KG1 (cell line): ENCODE measurements at regions not wholly inside any gene's neighbourhood (a gene's known extent, or its start where the extent isn't known, plus 50 kb on each side); places are given as distances from the start of the nearest gene placed in this dataset.
"Not testable (repeated sequence)": the region's sequence is repeated elsewhere in the genome, so short reads cannot be mapped to it uniquely, and the experiment has no call there.

Experiments
- DNase-seq: peaks from one replicate; lab custom pipeline; 2025; lab: John Stamatoyannopoulos, UW

GRCh38 chr7:92973293-92973731, 136.9 kb upstream of the CDK6 start:
- DNase-seq = no peak

- no peak for DNase-seq
These were observed 136.1 kb upstream of the CDK6 start for GRCh38 chr7:92972441-92972840.

- no peak for DNase-seq
These were observed 132.7 kb upstream of the CDK6 start for GRCh38 chr7:92969061-92969460.

- no peak for DNase-seq
These were observed 132.1 kb upstream of the CDK6 start for GRCh38 chr7:92968502-92968901.

- DNase-seq = no peak
These were observed 130.9 kb upstream of the CDK6 start for GRCh38 chr7:92967238-92967637.

GRCh38 chr7:92964141-92964540, 127.8 kb upstream of the CDK6 start:
- DNase-seq = no peak

- no peak for DNase-seq
These were observed 127.2 kb upstream of the CDK6 start for GRCh38 chr7:92963566-92963965.

GRCh38 chr7:92961961-92962360, 125.6 kb upstream of the CDK6 start:
- DNase-seq = no peak

GRCh38 chr7:92956575-92956974, 120.2 kb upstream of the CDK6 start:
- no peak for DNase-seq

- no peak for DNase-seq
These were observed 118.7 kb upstream of the CDK6 start for GRCh38 chr7:92955081-92955480.

- no peak for DNase-seq
These were observed 117.3 kb upstream of the CDK6 start for GRCh38 chr7:92953657-92954056.

GRCh38 chr7:92949748-92950147, 113.4 kb upstream of the CDK6 start:
- no peak for DNase-seq

GRCh38 chr7:92945840-92946239, 109.5 kb upstream of the CDK6 start:
- no peak for DNase-seq

- no peak for DNase-seq
These were observed 108.3 kb upstream of the CDK6 start for GRCh38 chr7:92944633-92945032.

GRCh38 chr7:92942706-92943105, 106.3 kb upstream of the CDK6 start:
- DNase-seq = not testable (repeated sequence)

- no peak for DNase-seq
These were observed 103.4 kb upstream of the CDK6 start for GRCh38 chr7:92939666-92940360.

- no peak for DNase-seq
These were observed 97.7 kb upstream of the CDK6 start for GRCh38 chr7:92934096-92934495.

GRCh38 chr7:92932450-92932849, 96.1 kb upstream of the CDK6 start:
- no peak for DNase-seq

GRCh38 chr7:92930404-92930803, 94.0 kb upstream of the CDK6 start:
- no peak for DNase-seq

- DNase-seq = no peak
These were observed 90.3 kb upstream of the CDK6 start for GRCh38 chr7:92926697-92927044.

GRCh38 chr7:92925876-92926696, 89.7 kb upstream of the CDK6 start:
- no peak for DNase-seq

GRCh38 chr7:92924800-92925199, 88.4 kb upstream of the CDK6 start:
- no peak for DNase-seq

- no peak for DNase-seq
These were observed 80.9 kb upstream of the CDK6 start for GRCh38 chr7:92917230-92917629.

- no peak for DNase-seq
These were observed 80.4 kb upstream of the CDK6 start for GRCh38 chr7:92916770-92917224.
